GM12874 (cell line): ENCODE measurements at regions not wholly inside any gene's neighbourhood (a gene's known extent, or its start where the extent isn't known, plus 50 kb on each side); places are given as distances from the start of the nearest gene placed in this dataset.

Source experiments
- TF ChIP-seq, protein P1 (sequence below): IDR thresholded peaks from 2 replicates; pipeline ENCODE4 v1.5.1; 2011; ENCODE audit warnings: low read depth, mild to moderate bottlenecking, control low read depth, low read length, moderate library complexity; ENCODE audit not compliant: insufficient read depth

DNA sequence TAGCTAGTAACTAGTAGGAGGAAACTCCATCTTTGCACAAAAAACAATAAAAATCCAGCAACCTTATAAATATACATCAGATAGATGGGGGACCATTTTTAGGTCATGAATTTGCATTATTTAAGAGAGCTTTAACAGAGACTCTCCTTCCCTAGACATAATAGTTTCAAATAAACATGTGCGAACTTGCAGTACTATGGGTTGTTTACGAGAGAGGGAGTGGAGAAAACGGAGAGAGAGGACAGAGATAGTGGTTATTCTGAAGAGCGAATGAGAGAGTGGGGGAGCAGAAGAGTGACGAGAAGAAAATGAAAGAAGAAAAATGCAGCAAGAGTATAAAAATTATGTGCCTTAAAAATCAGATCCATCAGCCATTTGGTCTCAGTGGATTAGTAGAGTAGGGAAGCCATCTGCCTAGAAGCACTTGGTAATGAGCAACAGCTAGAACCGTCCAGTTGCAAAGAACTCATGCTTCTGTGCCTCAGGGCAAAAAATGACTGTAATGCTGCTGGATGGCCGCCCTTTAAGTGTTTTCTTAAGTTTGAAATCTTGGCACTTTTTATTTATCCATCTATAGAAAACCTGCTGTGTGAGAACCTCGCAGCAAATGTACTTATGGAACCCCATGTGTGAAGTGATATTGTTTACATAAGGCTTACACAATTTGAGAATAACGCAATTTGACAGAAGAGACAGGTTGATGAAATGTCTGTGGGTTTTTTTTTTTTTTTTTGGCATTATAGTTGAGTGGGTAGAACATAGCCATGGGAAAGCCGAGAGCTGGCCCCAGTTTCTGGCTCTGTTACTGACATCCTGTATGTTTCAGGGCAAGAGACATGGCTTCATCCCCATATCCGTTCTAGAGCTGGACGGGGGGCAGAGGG lies 95.6 kb upstream of the ZNF608 start:
- TF ChIP-seq, protein P1, sequence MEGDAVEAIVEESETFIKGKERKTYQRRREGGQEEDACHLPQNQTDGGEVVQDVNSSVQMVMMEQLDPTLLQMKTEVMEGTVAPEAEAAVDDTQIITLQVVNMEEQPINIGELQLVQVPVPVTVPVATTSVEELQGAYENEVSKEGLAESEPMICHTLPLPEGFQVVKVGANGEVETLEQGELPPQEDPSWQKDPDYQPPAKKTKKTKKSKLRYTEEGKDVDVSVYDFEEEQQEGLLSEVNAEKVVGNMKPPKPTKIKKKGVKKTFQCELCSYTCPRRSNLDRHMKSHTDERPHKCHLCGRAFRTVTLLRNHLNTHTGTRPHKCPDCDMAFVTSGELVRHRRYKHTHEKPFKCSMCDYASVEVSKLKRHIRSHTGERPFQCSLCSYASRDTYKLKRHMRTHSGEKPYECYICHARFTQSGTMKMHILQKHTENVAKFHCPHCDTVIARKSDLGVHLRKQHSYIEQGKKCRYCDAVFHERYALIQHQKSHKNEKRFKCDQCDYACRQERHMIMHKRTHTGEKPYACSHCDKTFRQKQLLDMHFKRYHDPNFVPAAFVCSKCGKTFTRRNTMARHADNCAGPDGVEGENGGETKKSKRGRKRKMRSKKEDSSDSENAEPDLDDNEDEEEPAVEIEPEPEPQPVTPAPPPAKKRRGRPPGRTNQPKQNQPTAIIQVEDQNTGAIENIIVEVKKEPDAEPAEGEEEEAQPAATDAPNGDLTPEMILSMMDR = no peak

DNA sequence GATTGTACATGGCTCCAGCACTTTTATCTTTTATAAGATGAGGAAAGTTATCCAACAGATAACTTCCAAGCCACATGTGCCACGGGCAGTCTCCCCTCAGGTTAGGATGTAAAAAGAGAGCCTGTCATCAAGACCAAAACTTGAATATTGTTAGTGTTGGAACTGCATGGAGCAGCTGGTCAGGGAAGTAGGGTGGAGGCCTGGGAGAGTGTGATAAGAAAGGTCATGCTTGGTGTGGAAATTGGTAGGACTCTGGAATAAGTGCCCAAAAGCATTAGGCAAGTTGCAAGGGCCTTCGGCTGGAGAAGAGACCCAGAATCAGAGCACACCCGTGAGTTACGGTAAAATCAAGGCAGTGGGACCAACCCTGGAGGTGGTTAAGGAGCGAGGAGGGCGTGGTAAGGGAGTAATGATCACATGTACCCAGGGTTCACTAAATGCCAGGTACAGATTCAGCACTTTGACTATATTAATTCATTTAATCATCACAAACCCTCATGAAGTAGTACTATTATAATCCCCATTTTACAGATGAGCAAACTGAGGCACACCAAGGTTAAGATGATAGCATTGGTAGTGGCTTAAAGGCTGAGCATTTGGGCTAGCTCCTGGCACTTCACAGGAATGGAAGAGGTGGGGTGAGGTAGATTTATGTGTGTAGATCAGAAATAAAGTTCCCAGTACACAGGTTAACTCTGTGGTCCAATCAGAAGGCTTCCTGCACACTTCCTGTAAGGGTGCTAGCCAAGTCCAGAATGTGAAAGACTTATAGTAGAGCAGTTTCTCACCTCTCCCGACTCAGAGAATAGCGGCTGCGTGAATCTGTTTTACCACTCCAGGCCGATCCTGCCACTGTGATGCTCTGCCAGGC lies 96.5 kb upstream of the ZNF608 start:
- TF ChIP-seq, protein P1 = no peak

DNA sequence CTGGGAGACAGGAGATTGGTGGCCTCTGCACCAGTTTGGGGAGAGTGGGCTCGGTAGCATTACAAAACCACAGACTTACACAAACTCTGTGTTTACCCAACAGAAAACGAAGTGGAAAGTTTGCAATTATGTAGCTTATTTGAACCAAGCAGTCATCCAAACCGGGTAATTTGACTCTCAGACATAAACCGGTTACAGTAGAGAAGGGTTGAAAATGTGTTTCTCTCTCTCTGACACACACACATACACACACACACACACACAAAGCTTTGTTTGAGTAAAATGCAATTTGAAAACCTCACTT lies 97.1 kb upstream of the ZNF608 start:
- TF ChIP-seq, protein P1 = no peak

DNA sequence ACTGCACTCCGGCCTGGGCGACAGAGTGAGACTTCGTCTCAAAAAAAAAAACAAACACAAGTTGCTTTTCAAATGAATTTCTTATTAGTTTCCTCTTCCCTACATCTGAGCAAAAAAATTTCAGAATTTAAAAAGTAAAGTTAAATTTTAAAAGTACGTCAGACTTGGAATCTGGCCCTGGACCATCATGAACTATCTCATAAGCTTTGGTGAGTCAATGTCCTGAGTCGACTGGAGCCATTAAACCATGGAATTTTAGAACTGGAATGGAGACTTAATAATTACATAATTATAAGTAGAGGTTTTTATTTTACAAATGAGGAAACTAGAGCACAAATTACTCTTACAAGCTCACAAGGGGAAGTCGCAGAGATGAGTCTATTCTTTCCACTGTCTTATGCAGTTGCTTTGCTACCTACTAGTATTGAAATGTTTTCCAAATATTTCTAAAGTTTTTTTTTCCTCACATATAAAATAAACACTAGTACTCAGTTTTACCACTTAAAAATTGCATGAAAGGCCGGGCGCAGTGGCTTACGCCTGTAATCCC lies 98.0 kb upstream of the ZNF608 start:
- TF ChIP-seq, protein P1 = no peak

DNA sequence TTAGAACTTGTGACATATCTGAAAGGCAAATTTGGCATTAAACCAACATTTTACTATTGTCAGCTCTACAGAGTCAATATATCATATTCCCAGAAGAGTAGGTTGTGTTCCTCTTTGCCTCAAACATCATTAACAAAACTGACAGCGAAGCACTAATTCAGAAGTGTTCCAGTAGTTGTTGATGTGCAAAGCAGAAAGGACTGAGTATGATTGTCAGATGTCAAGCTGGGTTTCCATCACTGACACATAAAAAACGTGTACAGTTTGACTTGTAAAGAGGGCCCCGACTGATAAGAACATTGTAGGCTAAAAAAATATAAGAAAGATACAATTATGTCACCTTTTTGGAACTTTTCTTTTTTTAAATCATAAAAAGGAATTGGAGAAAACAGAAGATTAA lies 101.5 kb upstream of the ZNF608 start:
- TF ChIP-seq, protein P1 = no peak

DNA sequence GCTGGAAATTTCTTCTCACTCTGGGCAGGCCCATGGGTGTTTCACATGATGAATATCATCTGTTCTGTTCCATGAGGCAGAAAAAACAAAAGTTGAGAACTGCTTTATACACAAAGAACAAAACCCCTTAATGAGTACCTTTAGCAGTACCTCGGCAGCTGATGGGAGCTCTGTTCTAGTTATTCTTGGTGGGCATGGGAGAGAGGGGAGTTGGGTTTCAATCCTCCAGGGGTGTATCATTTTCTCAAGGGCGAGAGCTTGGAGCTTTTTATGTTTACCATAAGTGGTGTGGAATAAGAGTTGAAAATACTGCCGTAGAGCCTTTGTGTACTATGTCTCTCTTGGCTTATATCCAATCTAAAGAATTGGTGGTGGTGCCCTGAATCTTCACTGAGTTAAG lies 103.3 kb upstream of the ZNF608 start:
- TF ChIP-seq, protein P1 = no peak

DNA sequence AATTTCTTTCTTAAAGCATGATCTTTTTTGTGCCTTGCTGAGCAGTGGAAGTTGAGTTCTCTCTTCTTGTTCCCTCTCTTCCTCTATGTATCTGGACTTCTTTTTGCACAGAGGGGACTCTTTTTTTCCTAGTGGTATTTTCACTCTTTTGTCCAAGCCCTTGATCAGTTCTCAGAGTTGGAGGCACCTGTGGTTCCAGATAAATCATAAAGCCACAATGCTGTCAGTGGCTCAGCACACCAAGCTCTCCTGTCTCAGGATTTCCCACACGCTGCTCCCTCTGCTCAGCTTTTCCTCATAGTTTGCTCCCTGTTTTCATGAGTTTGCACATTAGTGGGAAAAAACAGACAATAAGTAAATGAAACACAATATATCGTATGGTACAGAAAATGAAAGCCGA lies 110.3 kb upstream of the ZNF608 start:
- TF ChIP-seq, protein P1 = no peak
